Endothelial cell (in vitro differentiated cells): ENCODE measurements at regions not wholly inside any gene's neighbourhood (a gene's known extent, or its start where the extent isn't known, plus 50 kb on each side); places are given as distances from the start of the nearest gene placed in this dataset.

Experiments
- DNase-seq: peaks from one replicate; pipeline ENCODE4 v3.0.0; 2021; ENCODE audit warnings: low spot score
- H3K27ac Mint-ChIP-seq: one replicate; pipeline ENCODE4 v1.8.0; 2021; ENCODE audit warnings: mixed read lengths, inconsistent platforms; ENCODE audit not compliant: unreplicated experiment
- H3K27me3 Mint-ChIP-seq: one replicate; pipeline ENCODE4 v1.8.0; 2021; ENCODE audit warnings: mild to moderate bottlenecking, moderate library complexity, mixed read lengths, inconsistent platforms; ENCODE audit not compliant: unreplicated experiment
- H3K36me3 Mint-ChIP-seq: one replicate; pipeline ENCODE4 v1.8.0; 2021; ENCODE audit warnings: mild to moderate bottlenecking, low read depth, mixed read lengths, inconsistent platforms; ENCODE audit not compliant: unreplicated experiment
- H3K4me1 Mint-ChIP-seq: one replicate; pipeline ENCODE4 v1.8.0; 2021; ENCODE audit warnings: mild to moderate bottlenecking, mixed read lengths, inconsistent platforms; ENCODE audit not compliant: unreplicated experiment
- H3K4me3 Mint-ChIP-seq: one replicate; pipeline ENCODE4 v1.8.0; 2021; ENCODE audit warnings: mild to moderate bottlenecking, mixed read lengths, inconsistent platforms; ENCODE audit not compliant: unreplicated experiment
- H3K9me3 Mint-ChIP-seq: one replicate; pipeline ENCODE4 v1.8.0; 2021; ENCODE audit warnings: mixed read lengths, inconsistent platforms; ENCODE audit not compliant: unreplicated experiment
- CTCF ChIP-seq: fragments of 200-600 bp; sonication (generic); IDR thresholded peaks from one replicate; pipeline ENCODE4 v1.5.0; 2021; ENCODE audit warnings: antibody characterized with exemption; ENCODE audit not compliant: unreplicated experiment

GRCh38 chr3:178440043-178440442 is 96.2 kb upstream of the KCNMB2 start:
- no peak for DNase-seq
- Mint-ChIP-seq H3K36me3 (no peaks in the 10 kb centered on the region), H3K27ac (no peak overlapping the region), H3K27me3 (peaks cover 4% of the 10 kb centered on the region), H3K4me3 (no peak overlapping the region), H3K9me3 (no peaks in the 10 kb centered on the region), H3K4me1 (no peaks in the 10 kb centered on the region)
- no peak for TF ChIP-seq CTCF

GRCh38 chr3:178443634-178444033 is 92.6 kb upstream of the KCNMB2 start:
- no peak for TF ChIP-seq CTCF
- no peak for DNase-seq
- no peak overlapping the region for H3K4me3 Mint-ChIP-seq
- peaks cover 4% of the 10 kb centered on the region for H3K27me3 Mint-ChIP-seq
- H3K27ac Mint-ChIP-seq: no peak overlapping the region
- no peaks in the 10 kb centered on the region for H3K9me3 Mint-ChIP-seq
- no peaks in the 10 kb centered on the region for H3K36me3 Mint-ChIP-seq
- H3K4me1 Mint-ChIP-seq: no peaks in the 10 kb centered on the region

- Mint-ChIP-seq H3K4me3 (no peak overlapping the region), H3K36me3 (no peaks in the 10 kb centered on the region), H3K27me3 (peaks cover 4% of the 10 kb centered on the region), H3K4me1 (no peaks in the 10 kb centered on the region), H3K9me3 (no peaks in the 10 kb centered on the region), H3K27ac (no peak overlapping the region)
- DNase-seq: no peak
- no peak for TF ChIP-seq CTCF
Measured at GRCh38 chr3:178445139-178445538, 91.1 kb upstream of the KCNMB2 start.

GRCh38 chr3:178446059-178446458 is 90.2 kb upstream of the KCNMB2 start:
- Mint-ChIP-seq H3K9me3 (no peaks in the 10 kb centered on the region), H3K36me3 (no peaks in the 10 kb centered on the region), H3K27ac (no peak overlapping the region), H3K4me3 (no peak overlapping the region), H3K4me1 (no peaks in the 10 kb centered on the region), H3K27me3 (no peaks in the 10 kb centered on the region)
- no peak for DNase-seq
- no peak for TF ChIP-seq CTCF

GRCh38 chr3:178450476-178450875 is 85.8 kb upstream of the KCNMB2 start:
- Mint-ChIP-seq H3K4me3 (no peak overlapping the region), H3K4me1 (no peaks in the 10 kb centered on the region)

More at GRCh38 chr3:178450476-178450875, 85.8 kb upstream of the KCNMB2 start:
- Mint-ChIP-seq H3K27me3 (no peaks in the 10 kb centered on the region), H3K9me3 (no peaks in the 10 kb centered on the region), H3K27ac (no peak overlapping the region), H3K36me3 (no peaks in the 10 kb centered on the region)
- no peak for TF ChIP-seq CTCF
- DNase-seq: no peak
